AG04449 (cell line): ENCODE measurements at regions not wholly inside any gene's neighbourhood (a gene's known extent, or its start where the extent isn't known, plus 50 kb on each side); places are given as distances from the start of the nearest gene placed in this dataset.
"Not testable (repeated sequence)": the region's sequence is repeated elsewhere in the genome, so short reads cannot be mapped to it uniquely, and the experiment has no call there.

Experiments used
- CTCF ChIA-PET: fragments of 350-600 bp; formaldehyde crosslinking; extraction: SDS; loops from one replicate; lab custom pipeline; 2021; ENCODE audit warnings: antibody characterized with exemption; lab: Yijun Ruan, JAX
- POLR2A ChIA-PET: fragments of 400-600, 350-600 bp; formaldehyde crosslinking; extraction: SDS; loops from one replicate; lab custom pipeline; 2020; ENCODE audit warnings: antibody characterized with exemption, inconsistent platforms; lab: Yijun Ruan, JAX
- DNase-seq: peaks from one replicate; pipeline ENCODE4 v3.0.0-alpha.2; 2010; ENCODE audit warnings: low read depth, low spot score
- H3K4me3 ChIP-seq: 2 replicates; pipeline ENCODE4 v1.5.1; 2011; ENCODE audit warnings: low read depth, mild to moderate bottlenecking, control low read depth, low read length
- TF ChIP-seq, protein P1 (sequence below): IDR thresholded peaks from one replicate; pipeline ENCODE4 v1.5.1; 2011; ENCODE audit warnings: mild to moderate bottlenecking, moderate library complexity, low read length, control low read depth, inconsistent platforms; ENCODE audit not compliant: insufficient read depth; ENCODE audit errors: missing control alignments

DNA sequence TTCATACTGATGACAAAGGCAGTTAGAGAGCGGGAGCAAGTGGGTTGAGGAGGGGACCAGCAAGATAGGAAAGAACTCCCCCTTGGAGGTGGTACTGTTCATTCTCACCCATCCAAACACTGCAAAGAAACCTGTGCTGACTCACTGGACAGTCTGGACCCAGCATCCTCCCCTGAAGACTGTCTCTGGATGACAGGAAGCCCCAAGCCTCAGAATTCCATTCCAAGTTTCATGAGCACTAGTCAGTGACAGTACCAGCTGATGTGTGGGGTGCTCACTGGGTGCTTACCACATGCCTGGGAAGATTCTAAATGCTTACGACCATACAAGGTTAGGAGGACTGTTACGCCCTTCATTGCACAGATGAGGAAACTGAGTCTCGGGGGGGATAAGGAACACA, 160.9 kb downstream of the IGLL1 start:
- TF ChIP-seq, protein P1, sequence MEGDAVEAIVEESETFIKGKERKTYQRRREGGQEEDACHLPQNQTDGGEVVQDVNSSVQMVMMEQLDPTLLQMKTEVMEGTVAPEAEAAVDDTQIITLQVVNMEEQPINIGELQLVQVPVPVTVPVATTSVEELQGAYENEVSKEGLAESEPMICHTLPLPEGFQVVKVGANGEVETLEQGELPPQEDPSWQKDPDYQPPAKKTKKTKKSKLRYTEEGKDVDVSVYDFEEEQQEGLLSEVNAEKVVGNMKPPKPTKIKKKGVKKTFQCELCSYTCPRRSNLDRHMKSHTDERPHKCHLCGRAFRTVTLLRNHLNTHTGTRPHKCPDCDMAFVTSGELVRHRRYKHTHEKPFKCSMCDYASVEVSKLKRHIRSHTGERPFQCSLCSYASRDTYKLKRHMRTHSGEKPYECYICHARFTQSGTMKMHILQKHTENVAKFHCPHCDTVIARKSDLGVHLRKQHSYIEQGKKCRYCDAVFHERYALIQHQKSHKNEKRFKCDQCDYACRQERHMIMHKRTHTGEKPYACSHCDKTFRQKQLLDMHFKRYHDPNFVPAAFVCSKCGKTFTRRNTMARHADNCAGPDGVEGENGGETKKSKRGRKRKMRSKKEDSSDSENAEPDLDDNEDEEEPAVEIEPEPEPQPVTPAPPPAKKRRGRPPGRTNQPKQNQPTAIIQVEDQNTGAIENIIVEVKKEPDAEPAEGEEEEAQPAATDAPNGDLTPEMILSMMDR, result no peak
- H3K4me3 ChIP-seq, result no peak overlapping the region
- POLR2A ChIA-PET, result no interaction called here
- CTCF ChIA-PET, result no interaction called here
- DNase-seq, result no peak

DNA sequence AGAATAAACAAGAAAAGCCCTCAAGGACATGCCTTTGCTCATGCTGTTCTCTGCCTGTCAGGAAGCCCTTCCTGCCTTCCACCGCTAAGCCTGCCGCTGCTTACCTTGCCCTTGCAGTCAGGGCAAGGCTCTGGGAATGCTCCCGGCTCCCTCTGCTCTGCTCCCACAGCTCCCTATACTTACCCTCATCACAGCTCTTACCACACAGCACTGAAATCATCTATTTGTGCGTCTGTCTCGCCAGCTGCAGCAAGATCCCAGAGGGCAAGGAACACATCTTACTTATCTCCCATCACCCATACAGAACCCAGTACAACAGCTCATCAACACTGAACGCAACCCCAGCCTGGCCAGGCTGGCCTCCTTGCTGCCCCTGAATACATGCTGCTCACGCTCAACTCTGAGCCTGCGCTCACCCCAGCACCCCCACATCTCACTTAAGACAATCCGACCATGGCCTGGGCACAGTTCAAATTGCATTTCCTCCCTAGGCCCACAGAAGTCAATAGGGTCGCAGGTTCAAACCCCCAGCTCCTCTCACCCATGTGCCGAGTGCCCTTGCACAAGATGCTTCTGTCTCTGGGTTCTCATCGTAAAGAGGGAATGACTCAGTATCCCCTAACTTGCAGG, 161.8 kb downstream of the IGLL1 start:
- ChIA-PET POLR2A (no interaction called here), CTCF (no interaction called here)
- H3K4me3 ChIP-seq, result no peak overlapping the region
- TF ChIP-seq, protein P1, result no peak
- DNase-seq, result no peak

DNA sequence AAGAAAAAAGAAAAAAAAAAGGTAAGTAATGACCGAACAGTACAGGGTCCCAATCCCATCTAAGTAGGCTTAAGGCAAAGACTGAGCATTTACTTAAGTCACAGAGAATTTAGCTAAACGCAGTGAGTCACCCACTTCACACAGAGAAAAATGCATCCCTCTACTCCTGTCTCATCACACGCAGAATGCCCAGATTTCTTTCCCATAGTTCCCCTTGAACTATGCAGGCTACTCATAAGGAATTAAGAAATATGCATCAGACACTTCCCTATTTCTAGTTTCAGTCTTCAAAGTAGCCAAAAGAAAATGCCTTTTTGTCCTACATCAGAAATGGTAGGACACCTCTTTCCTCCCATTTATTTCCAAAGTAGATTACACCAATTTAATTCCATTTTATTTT, 162.8 kb downstream of the IGLL1 start:
- H3K4me3 ChIP-seq, CTCF ChIA-PET, POLR2A ChIA-PET: not testable (repeated sequence)
- DNase-seq, result peak; percentile 29

DNA sequence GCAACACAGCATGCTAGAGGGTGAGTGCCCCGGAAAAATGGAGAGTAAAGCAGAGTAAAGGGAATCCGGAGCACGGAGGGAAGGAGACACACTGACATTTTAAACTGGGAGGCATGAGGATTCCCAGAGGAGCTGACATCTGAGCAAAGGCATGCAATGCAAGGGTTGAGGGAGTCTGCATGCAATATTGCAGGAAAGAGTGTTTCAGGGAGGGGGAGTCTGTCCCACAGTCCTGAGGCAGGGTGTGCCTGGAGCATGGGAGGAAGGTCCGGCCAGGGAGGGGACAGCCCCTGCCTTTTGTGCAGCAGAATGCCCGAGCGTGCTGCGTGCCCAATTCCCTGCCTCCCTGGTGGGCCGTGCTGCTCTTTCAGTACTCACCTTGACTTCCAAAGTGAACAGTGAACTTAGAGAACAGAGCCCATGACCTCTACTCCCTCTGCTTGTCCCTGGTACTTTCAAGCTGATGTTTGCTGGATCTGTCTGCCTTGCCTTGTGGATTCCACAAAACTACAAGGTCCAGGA, 163.9 kb downstream of the IGLL1 start:
- POLR2A ChIA-PET, DNase-seq, H3K4me3 ChIP-seq: not testable (repeated sequence)
- CTCF ChIA-PET, result interaction anchor here (1.2 kb wide), 1 partner anchor 31 kb away, joined by 3 read pairs; no protein-coding TSS in a partner anchor

DNA sequence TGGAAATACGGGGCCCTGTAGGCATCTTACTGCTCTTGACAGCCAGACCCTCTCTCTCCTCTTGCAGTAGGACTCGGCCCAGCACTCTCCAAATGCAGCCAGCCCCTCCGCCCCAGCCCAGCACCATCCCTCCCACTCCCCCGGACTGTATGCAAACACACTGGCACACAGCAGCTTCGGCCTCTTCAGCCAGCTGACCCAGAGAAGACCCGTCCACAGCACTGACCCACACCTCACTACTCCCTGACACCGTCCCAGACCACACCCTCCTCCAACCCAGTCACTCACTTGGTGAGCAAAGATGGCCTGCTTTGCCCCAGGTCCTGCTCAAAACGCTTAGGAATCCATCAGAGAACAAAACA, 164.6 kb downstream of the IGLL1 start:
- no peak overlapping the region for H3K4me3 ChIP-seq
- no peak for DNase-seq
- CTCF ChIA-PET, result interaction anchor here (1.2 kb wide), 1 partner anchor 30 kb away, joined by 3 read pairs; no protein-coding TSS in a partner anchor
- TF ChIP-seq, protein P1, result no peak
- POLR2A ChIA-PET, result no interaction called here

DNA sequence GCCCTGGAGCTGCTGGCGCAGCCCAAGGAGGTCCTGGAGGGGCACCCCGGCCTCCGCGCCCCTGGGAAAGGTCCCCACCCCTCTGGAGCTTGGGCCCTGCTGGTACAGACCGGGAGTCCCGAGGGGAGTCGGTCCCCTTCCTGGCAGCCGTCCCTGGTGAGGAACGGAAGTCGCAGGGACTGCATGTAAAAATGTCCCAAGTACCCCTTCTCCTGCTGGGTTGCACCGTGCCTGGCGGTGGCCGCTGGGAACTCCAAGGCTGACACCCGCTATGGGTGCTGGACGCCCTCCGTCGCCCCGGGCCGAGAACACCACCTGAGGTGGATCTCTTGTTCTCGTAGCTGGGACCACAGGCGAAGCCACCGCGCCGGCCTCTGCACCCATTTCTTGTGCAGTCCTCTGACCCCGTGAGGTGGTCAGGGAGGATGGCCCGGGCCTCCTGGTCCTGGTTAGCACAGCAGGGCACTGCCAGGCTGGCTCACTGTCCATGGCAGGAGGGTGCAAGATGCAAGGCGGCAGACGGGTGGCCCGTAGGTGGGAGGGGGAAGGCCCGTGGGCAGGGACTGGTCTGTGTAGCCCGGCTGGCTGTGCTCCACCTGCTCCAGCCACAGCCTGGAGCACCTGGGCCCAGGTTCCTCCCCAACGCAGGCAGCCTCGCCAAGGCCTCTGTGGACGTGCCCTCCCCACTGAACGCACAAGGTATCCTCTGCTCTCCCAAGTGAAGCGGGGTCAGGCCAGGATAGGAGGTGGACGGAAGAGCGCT, 165.2 kb downstream of the IGLL1 start:
- no peak overlapping the region for H3K4me3 ChIP-seq
- ChIA-PET POLR2A (no interaction called here), CTCF (no interaction called here)
- TF ChIP-seq, protein P1, result no peak
- no peak for DNase-seq

DNA sequence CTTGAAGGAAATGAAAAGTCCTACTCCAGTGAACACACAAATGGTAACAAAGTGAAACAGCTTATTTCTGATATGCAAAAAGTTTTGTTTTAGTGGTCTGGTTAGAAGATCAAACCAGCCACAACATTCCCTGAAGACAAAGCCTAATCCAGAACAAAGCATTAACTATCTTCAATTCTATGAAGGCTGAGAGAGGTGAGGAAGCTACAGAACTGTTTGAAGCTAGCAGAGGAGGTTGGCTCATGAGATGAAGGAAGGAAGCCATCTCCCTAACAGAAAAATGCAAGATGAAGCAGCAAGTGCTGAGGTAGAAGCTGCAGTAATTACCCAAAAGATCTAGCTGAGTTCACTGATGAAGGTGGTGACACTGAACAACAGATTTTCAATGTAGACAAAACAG, 168.4 kb downstream of the IGLL1 start:
- TF ChIP-seq, protein P1, result no peak
- ChIA-PET POLR2A (no interaction called here), CTCF (interaction anchor here (1.5 kb wide), 1 partner anchor 24 kb away, joined by 4 read pairs; no protein-coding TSS in a partner anchor)
- DNase-seq, result no peak
- H3K4me3 ChIP-seq, result no peak overlapping the region
